Upper lobe of right lung (tissue), 1 donor: ENCODE measurements at regions not wholly inside any gene's neighbourhood (a gene's known extent, or its start where the extent isn't known, plus 50 kb on each side); places are given as distances from the start of the nearest gene placed in this dataset.

Experiments used
- ATAC-seq: fragments of 200-7000 bp; cut with Tn5 transposase; one replicate; pipeline ENCODE4 v1.9.1; 2020; ENCODE audit warnings: mild to moderate bottlenecking, moderate library complexity
- DNase-seq: peaks from one replicate; pipeline ENCODE4 v3.0.0-alpha.2; 2020
- H3K27ac ChIP-seq: fragments of 200-600 bp; one replicate; pipeline ENCODE4 v1.8.0; 2022
- H3K27me3 ChIP-seq: fragments of 200-600 bp; one replicate; pipeline ENCODE4 v1.8.0; 2022; ENCODE audit warnings: mild to moderate bottlenecking
- H3K36me3 ChIP-seq: fragments of 200-600 bp; one replicate; pipeline ENCODE4 v1.8.0; 2022
- H3K4me1 ChIP-seq: fragments of 200-600 bp; one replicate; pipeline ENCODE4 v1.8.0; 2022
- H3K4me3 ChIP-seq: fragments of 200-600 bp; one replicate; pipeline ENCODE4 v1.8.0; 2022; ENCODE audit warnings: mild to moderate bottlenecking
- H3K9me3 ChIP-seq: fragments of 200-600 bp; one replicate; pipeline ENCODE4 v1.8.0; 2022
- intact Hi-C: fragments of 100-400 bp; cut with DNase I; formaldehyde crosslinking; loops from one replicate; pipeline ENCODE4 v1.11.0; 2022
- TF ChIP-seq, protein P1 (sequence below): fragments of 200-600 bp; IDR thresholded peaks from one replicate; pipeline ENCODE4 v1.8.0; 2022; ENCODE audit warnings: antibody characterized with exemption
- donor health status: DM: no; HTN: yes; CAD: no; lungs with severe emphysema.

DNA sequence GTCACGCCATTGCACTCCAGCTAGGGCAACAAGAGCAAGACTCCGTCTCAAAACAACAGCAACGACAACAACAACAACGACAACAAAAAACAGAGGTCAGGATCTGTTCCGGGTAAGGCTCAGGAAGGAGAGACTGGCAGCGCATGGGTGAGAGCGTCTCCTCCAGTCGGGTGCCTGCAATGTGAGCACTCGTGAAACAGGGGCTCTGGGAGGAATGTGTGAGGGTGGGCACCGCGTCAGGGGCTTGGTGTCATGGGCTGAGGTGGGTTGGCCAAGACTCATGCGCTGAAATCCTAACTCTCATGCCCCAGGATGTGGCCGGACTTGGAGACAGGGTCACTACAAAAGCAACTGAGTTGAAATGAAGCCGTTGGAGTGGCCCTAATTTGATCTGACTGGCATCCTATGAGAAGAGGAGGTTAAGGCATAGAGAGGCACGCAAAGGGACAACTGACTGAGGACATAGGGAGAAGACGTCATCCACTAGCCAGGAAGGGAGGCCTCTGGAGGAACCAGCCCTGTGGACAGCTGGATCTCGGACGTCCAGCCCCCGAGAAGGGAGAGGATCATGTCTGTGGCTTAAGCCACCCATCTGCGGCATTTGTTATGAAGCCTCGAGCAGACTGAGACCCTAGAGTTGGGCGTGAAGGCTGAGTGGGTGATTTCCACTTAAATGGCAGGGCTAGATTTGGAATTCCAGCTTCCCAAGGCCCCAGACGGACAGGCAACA lies 241.5 kb upstream of the PITRM1 start:
- Histone ChIP-seq H3K27me3 (no peaks in the 10 kb centered on the region), H3K4me1 (no peaks in the 10 kb centered on the region), H3K4me3 (no peak overlapping the region), H3K9me3 (no peaks in the 10 kb centered on the region), H3K27ac (no peak overlapping the region), H3K36me3 (no peaks in the 10 kb centered on the region)
- ATAC-seq (no peak), DNase-seq (no peak)
- TF ChIP-seq, protein P1, sequence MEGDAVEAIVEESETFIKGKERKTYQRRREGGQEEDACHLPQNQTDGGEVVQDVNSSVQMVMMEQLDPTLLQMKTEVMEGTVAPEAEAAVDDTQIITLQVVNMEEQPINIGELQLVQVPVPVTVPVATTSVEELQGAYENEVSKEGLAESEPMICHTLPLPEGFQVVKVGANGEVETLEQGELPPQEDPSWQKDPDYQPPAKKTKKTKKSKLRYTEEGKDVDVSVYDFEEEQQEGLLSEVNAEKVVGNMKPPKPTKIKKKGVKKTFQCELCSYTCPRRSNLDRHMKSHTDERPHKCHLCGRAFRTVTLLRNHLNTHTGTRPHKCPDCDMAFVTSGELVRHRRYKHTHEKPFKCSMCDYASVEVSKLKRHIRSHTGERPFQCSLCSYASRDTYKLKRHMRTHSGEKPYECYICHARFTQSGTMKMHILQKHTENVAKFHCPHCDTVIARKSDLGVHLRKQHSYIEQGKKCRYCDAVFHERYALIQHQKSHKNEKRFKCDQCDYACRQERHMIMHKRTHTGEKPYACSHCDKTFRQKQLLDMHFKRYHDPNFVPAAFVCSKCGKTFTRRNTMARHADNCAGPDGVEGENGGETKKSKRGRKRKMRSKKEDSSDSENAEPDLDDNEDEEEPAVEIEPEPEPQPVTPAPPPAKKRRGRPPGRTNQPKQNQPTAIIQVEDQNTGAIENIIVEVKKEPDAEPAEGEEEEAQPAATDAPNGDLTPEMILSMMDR, result no peak
- intact Hi-C loops, result no loop called here

DNA sequence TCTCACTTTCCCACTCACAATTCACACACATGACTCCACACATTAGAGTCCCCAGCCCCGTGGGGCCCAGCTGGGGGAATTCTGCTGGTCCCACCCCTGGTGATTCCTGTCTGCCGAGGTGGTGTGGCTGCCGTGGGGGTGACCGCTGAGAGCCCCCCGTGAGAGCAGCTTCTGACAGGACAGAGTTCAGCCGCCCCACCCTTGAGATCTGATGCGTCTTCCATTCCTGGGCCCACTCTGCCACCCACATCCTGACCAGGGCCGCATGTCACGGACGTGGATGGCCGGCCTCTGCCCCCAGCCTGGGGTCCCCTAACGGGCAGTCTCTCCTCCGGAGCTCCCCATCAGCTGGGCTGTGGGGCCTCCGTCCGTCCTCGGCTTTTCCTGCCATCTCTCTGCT lies 240.1 kb upstream of the PITRM1 start:
- no peak overlapping the region for H3K27ac ChIP-seq
- TF ChIP-seq, protein P1, result no peak
- no peaks in the 10 kb centered on the region for H3K9me3 ChIP-seq
- H3K4me1 ChIP-seq, result no peaks in the 10 kb centered on the region
- no peaks in the 10 kb centered on the region for H3K27me3 ChIP-seq
- ATAC-seq, result no peak
- no peaks in the 10 kb centered on the region for H3K36me3 ChIP-seq
- intact Hi-C loops, result no loop called here
- no peak for DNase-seq
- no peak overlapping the region for H3K4me3 ChIP-seq

DNA sequence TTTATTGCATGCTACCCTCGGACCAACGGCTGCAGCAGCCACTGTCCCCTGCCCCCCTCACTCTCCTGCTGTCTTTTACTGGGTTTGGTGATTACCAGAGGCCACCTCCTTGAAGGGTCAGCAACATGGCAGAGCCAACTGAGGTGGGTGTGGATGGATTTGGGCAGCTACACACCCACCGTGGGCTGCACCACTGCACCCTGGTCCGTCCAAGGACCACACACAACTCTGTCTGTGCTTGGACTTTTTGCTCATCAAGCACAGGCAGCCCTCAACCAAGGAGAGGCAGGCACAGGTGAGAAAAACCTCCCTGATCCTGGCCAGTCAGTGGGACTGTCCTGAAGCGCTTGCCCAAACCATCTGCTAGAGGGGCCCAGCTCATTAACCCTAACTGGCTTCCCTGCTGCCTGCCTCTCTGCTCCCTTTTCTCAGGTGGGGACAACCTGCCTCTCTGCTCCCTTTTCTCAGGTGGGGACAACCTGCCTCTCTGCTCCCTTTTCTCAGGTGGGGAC lies 239.5 kb upstream of the PITRM1 start:
- ATAC-seq (no peak), DNase-seq (no peak)
- no peaks in the 10 kb centered on the region for H3K9me3 ChIP-seq
- H3K4me1 ChIP-seq, result no peaks in the 10 kb centered on the region
- no peaks in the 10 kb centered on the region for H3K36me3 ChIP-seq
- H3K27me3 ChIP-seq, result no peaks in the 10 kb centered on the region
- TF ChIP-seq, protein P1, result no peak
- H3K27ac ChIP-seq, result no peak overlapping the region
- intact Hi-C loops, result no loop called here
- no peak overlapping the region for H3K4me3 ChIP-seq

DNA sequence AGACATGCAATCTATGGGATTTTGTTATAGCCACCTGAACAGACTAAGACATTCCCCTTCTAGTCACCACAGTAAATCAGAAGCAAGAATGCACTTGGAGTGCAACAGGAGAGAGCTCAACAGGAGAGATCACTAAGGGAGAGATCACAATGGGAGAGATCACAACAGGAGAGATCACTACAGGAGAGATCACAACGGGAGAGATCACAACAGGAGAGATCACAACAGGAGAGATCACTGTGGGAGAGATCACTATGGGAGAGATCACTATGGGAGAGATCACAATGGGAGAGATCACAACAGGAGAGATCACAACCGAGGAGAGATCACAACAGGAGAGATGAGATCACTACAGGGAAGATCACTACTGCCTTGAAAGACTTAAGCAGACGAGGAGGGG lies 238.5 kb upstream of the PITRM1 start:
- TF ChIP-seq, protein P1, result no peak
- ATAC-seq (peak; percentile 31), DNase-seq (no peak)
- intact Hi-C loops, result no loop called here
- H3K27me3 ChIP-seq, result no peaks in the 10 kb centered on the region
- H3K4me3 ChIP-seq, result no peak overlapping the region
- no peaks in the 10 kb centered on the region for H3K36me3 ChIP-seq
- no peaks in the 10 kb centered on the region for H3K4me1 ChIP-seq
- H3K27ac ChIP-seq, result no peak overlapping the region
- H3K9me3 ChIP-seq, result no peaks in the 10 kb centered on the region

DNA sequence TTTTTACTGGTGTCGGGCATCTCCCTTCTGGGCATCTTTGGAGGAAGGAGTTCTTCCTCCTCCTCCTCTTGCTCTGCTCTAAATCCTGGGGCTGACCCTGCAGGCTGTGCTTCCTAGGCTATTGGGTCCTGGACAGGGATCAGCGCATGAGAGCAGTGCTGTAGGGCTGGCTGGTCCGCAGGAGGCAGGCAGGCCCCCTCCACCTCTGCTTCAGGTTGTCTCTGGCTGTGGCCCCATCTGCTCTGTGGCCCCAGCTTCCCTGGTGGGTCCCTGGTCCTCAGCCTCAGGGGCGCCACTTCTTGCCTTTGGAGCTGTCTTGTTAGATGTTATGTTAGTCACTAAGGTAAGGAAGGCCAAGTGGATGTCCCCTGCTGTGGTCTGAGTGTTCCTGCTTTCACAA lies 237.3 kb upstream of the PITRM1 start:
- TF ChIP-seq, protein P1, result no peak
- Histone ChIP-seq H3K27ac (no peak overlapping the region), H3K9me3 (no peaks in the 10 kb centered on the region), H3K27me3 (no peaks in the 10 kb centered on the region), H3K36me3 (no peaks in the 10 kb centered on the region), H3K4me1 (no peaks in the 10 kb centered on the region), H3K4me3 (no peak overlapping the region)
- ATAC-seq (no peak), DNase-seq (no peak)
- intact Hi-C loops, result no loop called here
